ENCODE measurements at regions not wholly inside any gene's neighbourhood (a gene's known extent, or its start where the extent isn't known, plus 50 kb on each side); places are given as distances from the start of the nearest gene placed in this dataset.

DNA sequence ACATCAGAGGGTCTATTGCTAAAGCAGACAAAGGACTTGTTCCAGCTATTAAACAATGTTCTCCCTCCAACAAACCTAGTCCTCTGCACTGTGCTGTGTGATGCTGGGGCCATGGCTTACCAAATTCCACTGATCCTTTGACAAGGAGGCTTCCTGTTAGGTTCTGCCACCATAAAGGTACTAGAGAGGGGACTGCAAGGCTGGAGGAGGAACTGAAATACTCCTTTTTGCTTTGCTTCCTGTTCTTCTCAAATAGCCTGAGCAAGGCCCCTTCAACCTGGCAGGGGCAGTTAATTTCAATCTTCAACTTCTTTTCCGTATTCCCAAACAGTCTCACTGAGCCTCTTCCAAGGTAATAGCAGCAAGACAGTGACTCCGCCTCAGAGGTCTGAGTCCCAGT is 286.4 kb upstream of the IRAK1BP1 start:
- H3K27ac ChIP-seq = no peak overlapping the region
- TF ChIP-seq, protein P1, sequence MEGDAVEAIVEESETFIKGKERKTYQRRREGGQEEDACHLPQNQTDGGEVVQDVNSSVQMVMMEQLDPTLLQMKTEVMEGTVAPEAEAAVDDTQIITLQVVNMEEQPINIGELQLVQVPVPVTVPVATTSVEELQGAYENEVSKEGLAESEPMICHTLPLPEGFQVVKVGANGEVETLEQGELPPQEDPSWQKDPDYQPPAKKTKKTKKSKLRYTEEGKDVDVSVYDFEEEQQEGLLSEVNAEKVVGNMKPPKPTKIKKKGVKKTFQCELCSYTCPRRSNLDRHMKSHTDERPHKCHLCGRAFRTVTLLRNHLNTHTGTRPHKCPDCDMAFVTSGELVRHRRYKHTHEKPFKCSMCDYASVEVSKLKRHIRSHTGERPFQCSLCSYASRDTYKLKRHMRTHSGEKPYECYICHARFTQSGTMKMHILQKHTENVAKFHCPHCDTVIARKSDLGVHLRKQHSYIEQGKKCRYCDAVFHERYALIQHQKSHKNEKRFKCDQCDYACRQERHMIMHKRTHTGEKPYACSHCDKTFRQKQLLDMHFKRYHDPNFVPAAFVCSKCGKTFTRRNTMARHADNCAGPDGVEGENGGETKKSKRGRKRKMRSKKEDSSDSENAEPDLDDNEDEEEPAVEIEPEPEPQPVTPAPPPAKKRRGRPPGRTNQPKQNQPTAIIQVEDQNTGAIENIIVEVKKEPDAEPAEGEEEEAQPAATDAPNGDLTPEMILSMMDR (IDR thresholded peaks at IDR 0.05) = no peak
- H3K4me3 ChIP-seq = no peak overlapping the region
- no peak for DNase-seq (ENCODE audit: low spot score)

DNA sequence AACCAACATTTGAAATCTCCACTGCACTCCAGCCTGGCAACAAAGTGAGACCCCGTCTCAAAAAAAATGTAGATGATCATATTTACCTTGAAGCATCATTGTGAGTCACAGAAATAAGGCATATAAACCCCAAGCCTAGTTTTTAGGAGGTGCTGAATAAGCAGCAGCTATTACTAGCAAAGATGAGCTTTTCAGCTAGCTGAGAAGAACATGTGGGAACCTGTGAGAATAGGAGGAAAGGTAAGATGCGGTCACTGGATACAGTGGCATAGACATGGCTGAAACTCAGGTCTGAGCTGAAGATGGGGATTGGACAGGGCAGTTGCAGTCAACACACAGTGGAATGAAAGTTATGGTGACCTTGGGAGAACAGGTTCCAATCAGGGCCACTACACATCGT is 284.3 kb upstream of the IRAK1BP1 start:
- no peak for DNase-seq (ENCODE audit: low spot score)
- H3K27ac ChIP-seq = no peak overlapping the region
- TF ChIP-seq, protein P1 (IDR thresholded peaks at IDR 0.05) = no peak

DNA sequence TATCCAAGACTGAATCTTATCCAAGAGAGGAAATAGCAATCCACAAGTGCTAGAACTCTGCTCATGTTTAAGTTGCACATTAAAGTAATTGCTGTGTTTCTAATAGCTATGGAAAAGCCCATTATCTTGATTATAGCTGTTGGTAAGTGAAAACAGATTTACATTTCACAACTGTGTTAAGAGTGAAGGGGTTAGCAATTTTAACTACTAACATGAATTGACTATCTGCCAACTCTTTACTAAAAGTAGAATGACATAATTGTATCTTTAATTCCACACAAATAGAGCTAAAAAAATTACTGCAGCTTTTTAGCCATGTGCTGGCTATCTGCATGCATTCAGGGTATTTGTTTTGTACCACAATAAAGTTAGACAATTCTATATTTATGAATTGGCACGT is 277.9 kb upstream of the IRAK1BP1 start:
- no peak for DNase-seq (ENCODE audit: low spot score)
- no peak overlapping the region for H3K27ac ChIP-seq
- TF ChIP-seq, protein P1 (IDR thresholded peaks at IDR 0.05) = no peak
- H3K4me3 ChIP-seq = no peak overlapping the region

More for the DNA sequence above, 284.3 kb upstream of the IRAK1BP1 start:
- no peak overlapping the region for H3K4me3 ChIP-seq

DNA sequence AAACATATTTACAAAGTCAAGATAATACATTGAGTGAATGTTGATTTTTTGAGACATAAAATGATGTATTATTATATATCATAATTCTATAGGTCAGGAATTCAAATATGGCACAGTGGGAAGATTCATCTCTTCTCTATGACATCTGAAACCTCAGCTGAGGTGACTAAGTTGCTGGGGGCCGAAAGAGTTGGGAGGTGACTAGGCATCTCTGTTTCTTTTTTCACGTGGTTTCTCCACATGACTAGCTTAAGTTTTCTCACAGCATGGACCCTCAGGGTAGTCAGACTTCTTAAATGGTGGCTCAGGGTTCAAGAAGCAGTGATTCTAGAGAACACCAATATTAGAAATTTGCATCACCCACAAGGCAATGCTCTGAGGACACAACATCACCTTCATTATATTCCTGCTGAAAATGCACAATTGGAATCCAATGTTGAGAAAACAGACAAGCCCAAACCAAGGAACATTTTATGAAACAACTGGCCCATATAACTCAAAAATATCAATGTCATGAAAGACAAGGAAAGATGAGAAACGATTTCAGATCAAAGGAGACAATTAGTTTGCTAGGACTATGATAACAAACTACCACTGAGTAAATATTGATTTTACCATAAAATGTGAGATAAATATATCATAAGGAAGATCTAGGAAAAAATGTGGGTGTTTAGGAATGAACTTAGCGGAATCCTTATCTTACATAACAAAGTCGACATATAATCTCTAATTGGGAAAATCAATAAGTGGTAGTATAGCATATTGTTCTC is 273.3 kb upstream of the IRAK1BP1 start:
- no peak overlapping the region for H3K4me3 ChIP-seq
- no peak overlapping the region for H3K27ac ChIP-seq
- DNase-seq (ENCODE audit: low spot score) = no peak
- TF ChIP-seq, protein P1 (IDR thresholded peaks at IDR 0.05) = no peak

DNA sequence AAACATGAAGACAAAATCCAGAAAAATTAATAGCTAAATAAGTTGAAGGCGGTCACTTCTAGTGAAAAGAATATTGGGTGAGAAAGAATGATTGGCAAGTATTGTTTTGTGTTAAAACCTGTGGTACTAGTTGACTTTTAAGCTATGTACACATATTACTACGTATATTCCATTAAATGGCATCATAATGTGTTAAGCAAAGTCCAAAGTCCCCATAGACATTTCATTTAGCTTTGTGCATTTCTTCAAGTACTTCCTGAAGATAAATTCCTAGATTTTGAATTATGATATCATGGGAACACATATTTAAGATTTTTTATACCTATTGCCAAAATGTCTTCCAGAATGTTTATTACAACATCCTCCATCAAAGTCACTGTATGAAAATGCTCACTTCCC is 272.7 kb upstream of the IRAK1BP1 start:
- no peak for DNase-seq (ENCODE audit: low spot score)
- TF ChIP-seq, protein P1 (IDR thresholded peaks at IDR 0.05) = no peak
- H3K4me3 ChIP-seq = no peak overlapping the region
- H3K27ac ChIP-seq = no peak overlapping the region

DNA sequence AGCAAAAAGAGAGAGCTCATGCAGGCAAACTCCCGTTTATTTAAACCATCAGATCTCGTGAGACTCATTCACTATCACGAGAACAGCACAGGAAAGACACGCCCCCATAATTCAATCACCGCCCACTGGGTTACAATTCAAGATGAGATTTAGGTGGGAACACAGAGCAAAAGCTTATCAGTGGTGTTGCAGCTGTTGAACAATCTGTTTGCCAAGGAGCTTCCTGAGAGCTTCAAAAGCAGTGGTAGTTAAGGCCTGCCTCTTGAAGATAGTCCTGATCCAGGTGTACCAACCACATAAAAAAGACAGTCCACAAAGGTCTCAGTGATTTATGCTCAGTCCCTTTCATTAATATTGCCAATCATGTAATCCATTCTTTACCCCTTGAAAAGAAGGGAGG is 269.4 kb upstream of the IRAK1BP1 start:
- no peak for DNase-seq (ENCODE audit: low spot score)
- Histone ChIP-seq H3K27ac (no peak overlapping the region), H3K4me3 (no peak overlapping the region)
- TF ChIP-seq, protein P1 (IDR thresholded peaks at IDR 0.05) = no peak

DNA sequence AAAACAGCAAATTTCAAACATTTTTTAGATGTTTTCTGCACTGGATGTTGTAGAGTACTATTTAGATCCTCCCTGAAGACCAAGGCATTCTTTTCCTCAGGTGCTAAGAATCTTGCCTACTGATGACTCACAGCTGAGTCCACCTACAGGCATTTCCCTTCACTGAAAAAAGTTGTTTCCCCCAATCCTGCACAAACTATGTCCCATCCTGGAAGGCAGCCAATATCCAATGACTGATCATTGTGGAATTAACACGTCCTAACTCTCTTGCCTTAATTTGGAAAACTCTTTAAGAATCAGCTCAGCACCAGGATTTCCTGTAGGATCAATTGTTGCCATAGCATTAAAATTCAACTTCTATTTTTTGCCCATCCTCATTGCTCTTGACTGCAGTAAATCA is 268.4 kb upstream of the IRAK1BP1 start:
- no peak overlapping the region for H3K27ac ChIP-seq
- no peak for DNase-seq (ENCODE audit: low spot score)
- H3K4me3 ChIP-seq = no peak overlapping the region
- TF ChIP-seq, protein P1 (IDR thresholded peaks at IDR 0.05) = no peak
